ENCODE measurements at regions not wholly inside any gene's neighbourhood (a gene's known extent, or its start where the extent isn't known, plus 50 kb on each side); places are given as distances from the start of the nearest gene placed in this dataset.

DNA sequence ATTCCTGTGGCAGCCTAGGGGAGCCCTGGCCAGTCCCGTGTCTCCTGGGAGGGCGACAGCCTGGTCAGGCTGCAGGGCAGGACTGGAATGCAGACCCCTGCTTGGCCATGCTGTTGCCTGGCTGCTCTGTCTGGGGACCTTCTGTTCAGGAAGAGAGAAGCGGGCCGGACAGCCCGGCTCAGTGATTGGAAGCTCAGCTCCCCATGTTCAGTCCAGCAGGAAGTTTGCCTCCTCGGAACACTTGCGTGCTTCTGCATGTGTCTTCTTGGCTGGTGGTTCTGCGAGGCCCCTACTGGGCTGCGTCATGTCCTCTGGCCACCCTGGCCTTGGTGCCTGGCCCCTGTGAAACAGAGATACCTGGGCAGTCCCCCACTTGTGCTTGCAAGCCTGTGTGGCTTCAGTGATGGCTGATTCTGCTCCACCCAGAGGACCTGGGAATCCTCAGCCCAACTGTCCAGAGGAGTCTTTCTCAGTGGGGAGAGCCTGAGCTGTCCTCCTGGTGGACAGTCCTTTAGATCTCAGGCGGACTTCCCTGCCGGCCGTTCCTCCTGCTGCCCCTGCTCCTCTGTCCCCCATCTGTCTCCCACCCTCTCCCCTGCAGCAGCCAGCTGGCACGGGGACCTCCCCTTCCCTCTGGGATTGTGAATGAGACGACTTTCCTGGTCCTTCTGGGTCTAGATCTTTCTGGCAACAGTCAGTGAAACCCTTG, 279.5 kb downstream of the SEC14L1 start:
- Histone ChIP-seq H3K27ac (peak overlapping the region in 11 of 12 donors; percentile 6 to 97 (median 57)), H3K4me1 (peaks cover 32 to 71% (median 61%) of the 10 kb centered on the region in 12 donors), H3K4me3 (no peak overlapping the region), H3K9me3 (no peaks in the 10 kb centered on the region), H3K27me3 (no peaks in the 10 kb centered on the region), H3K36me3 (peaks cover 0 to 20% (median 0%) of the 10 kb centered on the region in 9 donors)
- ATAC-seq (no peak), DNase-seq (peak in 1 of 5 donors; percentile 34)
- TF ChIP-seq, protein P1, sequence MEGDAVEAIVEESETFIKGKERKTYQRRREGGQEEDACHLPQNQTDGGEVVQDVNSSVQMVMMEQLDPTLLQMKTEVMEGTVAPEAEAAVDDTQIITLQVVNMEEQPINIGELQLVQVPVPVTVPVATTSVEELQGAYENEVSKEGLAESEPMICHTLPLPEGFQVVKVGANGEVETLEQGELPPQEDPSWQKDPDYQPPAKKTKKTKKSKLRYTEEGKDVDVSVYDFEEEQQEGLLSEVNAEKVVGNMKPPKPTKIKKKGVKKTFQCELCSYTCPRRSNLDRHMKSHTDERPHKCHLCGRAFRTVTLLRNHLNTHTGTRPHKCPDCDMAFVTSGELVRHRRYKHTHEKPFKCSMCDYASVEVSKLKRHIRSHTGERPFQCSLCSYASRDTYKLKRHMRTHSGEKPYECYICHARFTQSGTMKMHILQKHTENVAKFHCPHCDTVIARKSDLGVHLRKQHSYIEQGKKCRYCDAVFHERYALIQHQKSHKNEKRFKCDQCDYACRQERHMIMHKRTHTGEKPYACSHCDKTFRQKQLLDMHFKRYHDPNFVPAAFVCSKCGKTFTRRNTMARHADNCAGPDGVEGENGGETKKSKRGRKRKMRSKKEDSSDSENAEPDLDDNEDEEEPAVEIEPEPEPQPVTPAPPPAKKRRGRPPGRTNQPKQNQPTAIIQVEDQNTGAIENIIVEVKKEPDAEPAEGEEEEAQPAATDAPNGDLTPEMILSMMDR (IDR thresholded peaks at IDR 0.05), result no peak
- TF ChIP-seq POLR2A (IDR thresholded peaks at IDR 0.05), result no peak
- WGBS, 4 donors, result 36 to 52% (median 46%) methylated on average over 11 to 14 of the region's 14 CpGs
- intact Hi-C loops (cut with DNase I), result loop anchor here in 9 of 10 donors (5.0 to 10.0 kb wide), 3 partner anchors 33 to 48 kb away; no protein-coding TSS in a partner anchor

DNA sequence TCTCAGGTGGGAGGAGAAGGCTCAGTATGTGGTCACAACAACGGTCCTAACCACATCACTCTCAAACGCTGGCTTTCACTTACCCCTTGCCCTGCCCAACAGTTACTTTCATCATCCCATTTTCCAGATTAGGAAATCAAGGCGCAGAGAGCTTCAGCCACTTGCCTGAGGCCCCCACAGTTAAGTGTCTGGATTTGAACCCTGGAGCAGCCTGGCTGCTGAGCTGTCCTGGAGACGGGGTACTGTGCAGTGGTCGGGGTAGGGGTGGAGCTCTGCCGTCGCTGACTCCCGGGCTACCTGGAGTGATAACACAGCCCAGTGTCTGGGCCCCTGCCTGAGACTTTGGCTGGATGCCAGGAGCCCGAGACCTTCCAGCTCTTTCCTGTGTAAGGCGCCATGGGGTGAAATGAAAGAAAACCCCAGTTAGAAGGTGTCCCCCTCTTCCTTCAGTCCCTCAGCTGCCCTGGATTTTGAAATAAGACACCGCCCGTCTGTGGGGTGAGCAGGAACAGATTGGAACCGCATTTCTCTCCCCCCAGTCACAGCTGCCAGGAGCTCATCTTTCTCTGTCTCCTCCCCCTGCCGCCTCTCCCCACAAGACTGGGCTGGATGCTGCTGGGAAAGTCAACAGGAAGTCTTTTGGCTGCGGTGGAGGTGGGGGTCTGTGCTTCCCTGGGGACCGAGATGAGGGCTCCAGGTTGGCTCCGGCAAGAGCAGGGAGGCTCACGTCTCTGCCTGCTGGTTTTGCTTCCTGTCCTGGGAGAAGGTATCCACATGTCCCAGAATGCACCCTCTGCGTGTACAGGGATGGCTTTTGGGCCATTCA, 280.2 kb downstream of the SEC14L1 start:
- WGBS, 4 donors, result 34 to 38% (median 35%) methylated on average over 19 of the region's 19 CpGs
- intact Hi-C loops (cut with DNase I), result loop anchor here in 9 of 10 donors (5.0 to 10.0 kb wide), 3 partner anchors 34 to 49 kb away; no protein-coding TSS in a partner anchor
- H3K36me3 ChIP-seq, result peaks cover 0 to 19% (median 0%) of the 10 kb centered on the region in 9 donors
- H3K27ac ChIP-seq, result peak overlapping the region in 11 of 12 donors; percentile 35 to 97 (median 58)
- TF ChIP-seq POLR2A (IDR thresholded peaks at IDR 0.05), result no peak
- TF ChIP-seq, protein P1 (IDR thresholded peaks at IDR 0.05), result no peak
- no peaks in the 10 kb centered on the region for H3K9me3 ChIP-seq
- DNase-seq, result peak in 4 of 5 donors; percentile 66 to 73 (median 69)
- peaks cover 38 to 78% (median 68%) of the 10 kb centered on the region in 12 donors for H3K4me1 ChIP-seq
- ATAC-seq, result no peak
- H3K27me3 ChIP-seq, result no peaks in the 10 kb centered on the region
- no peak overlapping the region for H3K4me3 ChIP-seq

DNA sequence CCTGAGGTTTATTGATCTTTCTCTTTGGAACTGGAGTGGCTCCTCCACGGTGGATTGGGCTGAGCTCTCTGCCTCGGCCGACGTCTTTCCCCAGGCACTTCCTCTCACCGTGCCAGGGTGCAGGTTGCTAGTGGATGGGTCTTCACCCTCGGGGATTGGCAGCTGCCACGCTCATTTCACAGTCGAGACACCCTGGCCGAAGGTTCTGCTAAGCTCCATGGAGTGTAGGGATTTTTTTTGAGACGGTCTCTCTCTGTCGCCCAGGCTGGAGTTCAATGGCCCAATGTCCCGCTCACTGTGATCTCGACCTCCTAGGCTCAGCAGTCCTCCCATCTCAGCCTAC, 280.8 kb downstream of the SEC14L1 start:
- DNase-seq, result peak in 1 of 5 donors; percentile 29
- TF ChIP-seq, protein P1 (IDR thresholded peaks at IDR 0.05), result no peak
- TF ChIP-seq POLR2A (IDR thresholded peaks at IDR 0.05), result no peak
- H3K4me1 ChIP-seq, result peaks cover 38 to 84% (median 74%) of the 10 kb centered on the region in 12 donors
- peaks cover 0 to 18% (median 0%) of the 10 kb centered on the region in 9 donors for H3K36me3 ChIP-seq
- WGBS, 4 donors, result 54 to 73% (median 65%) methylated on average over 13 of the region's 13 CpGs
- ATAC-seq, result no peak
- H3K27me3 ChIP-seq, result no peaks in the 10 kb centered on the region
- H3K4me3 ChIP-seq, result no peak overlapping the region
- H3K27ac ChIP-seq, result peak overlapping the region in 11 of 12 donors; percentile 35 to 97 (median 58)
- no peaks in the 10 kb centered on the region for H3K9me3 ChIP-seq
- intact Hi-C loops (cut with DNase I), result loop anchor here in 9 of 10 donors (5.0 to 10.0 kb wide), 3 partner anchors 34 to 49 kb away; no protein-coding TSS in a partner anchor
